ENCODE measurements at regions not wholly inside any gene's neighbourhood (a gene's known extent, or its start where the extent isn't known, plus 50 kb on each side); places are given as distances from the start of the nearest gene placed in this dataset.

- no peak overlapping the region for H3K4me2 ChIP-seq (ENCODE audit: low read depth, low read length)
- no peaks in the 10 kb centered on the region for H3K79me2 ChIP-seq (ENCODE audit: low read length)
- no peaks in the 10 kb centered on the region for H3F3A ChIP-seq (ENCODE audit: insufficient read depth, low read length)
- no peaks in the 10 kb centered on the region for H4K20me1 ChIP-seq (ENCODE audit: insufficient read depth, low read length)
- no peak for DNase-seq
- TF ChIP-seq CTCF (IDR thresholded peaks at IDR 0.05; ENCODE audit: low read length), result no peak
- TF ChIP-seq EZH2 (optimal IDR thresholded peaks at IDR 0.05; ENCODE audit: low read depth, low read length), result no peak
- no peak for TF ChIP-seq EZH2phosphoT487 (IDR thresholded peaks at IDR 0.05; ENCODE audit: low read length)
- H3K27ac ChIP-seq (ENCODE audit: low read length), result no peak overlapping the region
- no peak overlapping the region for H3K9ac ChIP-seq (ENCODE audit: low read length)
- H3K27me3 ChIP-seq (replicated peaks; ENCODE audit: insufficient read depth, low read length), result no peaks in the 10 kb centered on the region
- no peaks in the 10 kb centered on the region for H3K4me1 ChIP-seq (ENCODE audit: low read length)
- H3K9me3 ChIP-seq (replicated peaks; ENCODE audit: insufficient read depth, low read length), result no peaks in the 10 kb centered on the region
- H2AFZ ChIP-seq (ENCODE audit: low read length), result no peak overlapping the region
- no peak overlapping the region for H3K4me3 ChIP-seq (ENCODE audit: low read length)
- no peaks in the 10 kb centered on the region for H3K36me3 ChIP-seq (replicated peaks; ENCODE audit: insufficient read depth, low read length)
- no peaks in the 10 kb centered on the region for H3K9me2 ChIP-seq (replicated peaks; ENCODE audit: insufficient read depth, low read length)
Observed at GRCh38 chr1:81310250-81310649, 490.5 kb upstream of the ADGRL2 start.

- H3K4me1 ChIP-seq (ENCODE audit: low read length), result no peaks in the 10 kb centered on the region
- no peak overlapping the region for H3K4me3 ChIP-seq (ENCODE audit: low read length)
- H3F3A ChIP-seq (ENCODE audit: insufficient read depth, low read length), result no peaks in the 10 kb centered on the region
Observed at GRCh38 chr1:81308191-81308590, 492.5 kb upstream of the ADGRL2 start.

GRCh38 chr1:81307786-81308185 is 492.9 kb upstream of the ADGRL2 start:
- H3K79me2 ChIP-seq (ENCODE audit: low read length), result no peaks in the 10 kb centered on the region
- H3K27me3 ChIP-seq (replicated peaks; ENCODE audit: insufficient read depth, low read length), result no peaks in the 10 kb centered on the region
- no peak overlapping the region for H3K4me3 ChIP-seq (ENCODE audit: low read length)
- no peaks in the 10 kb centered on the region for H3K36me3 ChIP-seq (replicated peaks; ENCODE audit: insufficient read depth, low read length)
- no peaks in the 10 kb centered on the region for H4K20me1 ChIP-seq (ENCODE audit: insufficient read depth, low read length)
- H3F3A ChIP-seq (ENCODE audit: insufficient read depth, low read length), result no peaks in the 10 kb centered on the region
- TF ChIP-seq EZH2phosphoT487 (IDR thresholded peaks at IDR 0.05; ENCODE audit: low read length) (no peak), CTCF (IDR thresholded peaks at IDR 0.05; ENCODE audit: low read length) (no peak), EZH2 (optimal IDR thresholded peaks at IDR 0.05; ENCODE audit: low read depth, low read length) (no peak)
- no peaks in the 10 kb centered on the region for H3K9me3 ChIP-seq (replicated peaks; ENCODE audit: insufficient read depth, low read length)
- no peak overlapping the region for H3K27ac ChIP-seq (ENCODE audit: low read length)
- no peak overlapping the region for H2AFZ ChIP-seq (ENCODE audit: low read length)
- H3K9ac ChIP-seq (ENCODE audit: low read length), result no peak overlapping the region
- no peaks in the 10 kb centered on the region for H3K9me2 ChIP-seq (replicated peaks; ENCODE audit: insufficient read depth, low read length)
- no peaks in the 10 kb centered on the region for H3K4me1 ChIP-seq (ENCODE audit: low read length)
- H3K4me2 ChIP-seq (ENCODE audit: low read depth, low read length), result no peak overlapping the region
- no peak for DNase-seq

More at GRCh38 chr1:81308191-81308590, 492.5 kb upstream of the ADGRL2 start:
- H3K27me3 ChIP-seq (replicated peaks; ENCODE audit: insufficient read depth, low read length), result no peaks in the 10 kb centered on the region
- H3K9me2 ChIP-seq (replicated peaks; ENCODE audit: insufficient read depth, low read length), result no peaks in the 10 kb centered on the region
- H2AFZ ChIP-seq (ENCODE audit: low read length), result no peak overlapping the region
- H3K36me3 ChIP-seq (replicated peaks; ENCODE audit: insufficient read depth, low read length), result no peaks in the 10 kb centered on the region
- no peak overlapping the region for H3K27ac ChIP-seq (ENCODE audit: low read length)
- H4K20me1 ChIP-seq (ENCODE audit: insufficient read depth, low read length), result no peaks in the 10 kb centered on the region
- TF ChIP-seq EZH2 (optimal IDR thresholded peaks at IDR 0.05; ENCODE audit: low read depth, low read length), result no peak
- TF ChIP-seq CTCF (IDR thresholded peaks at IDR 0.05; ENCODE audit: low read length), result no peak
- TF ChIP-seq EZH2phosphoT487 (IDR thresholded peaks at IDR 0.05; ENCODE audit: low read length), result no peak
- H3K79me2 ChIP-seq (ENCODE audit: low read length), result no peaks in the 10 kb centered on the region
- H3K9ac ChIP-seq (ENCODE audit: low read length), result no peak overlapping the region
- no peaks in the 10 kb centered on the region for H3K9me3 ChIP-seq (replicated peaks; ENCODE audit: insufficient read depth, low read length)
- H3K4me2 ChIP-seq (ENCODE audit: low read depth, low read length), result no peak overlapping the region
- DNase-seq, result no peak

Measured in MM.1S (cell line).